GM21529 (cell line): ENCODE measurements at regions not wholly inside any gene's neighbourhood (a gene's known extent, or its start where the extent isn't known, plus 50 kb on each side); places are given as distances from the start of the nearest gene placed in this dataset.

Experiments used
- ATAC-seq: cut with Tn5 transposase; IDR thresholded peaks from one replicate; pipeline ENCODE4 v1.9.1; 2021; ENCODE audit not compliant: unreplicated experiment

GRCh38 chr13:21997726-21998125 lies 326.9 kb downstream of the FGF9 start:
- ATAC-seq = no peak

GRCh38 chr13:21998279-21998990 lies 327.6 kb downstream of the FGF9 start:
- ATAC-seq = no peak

DNA sequence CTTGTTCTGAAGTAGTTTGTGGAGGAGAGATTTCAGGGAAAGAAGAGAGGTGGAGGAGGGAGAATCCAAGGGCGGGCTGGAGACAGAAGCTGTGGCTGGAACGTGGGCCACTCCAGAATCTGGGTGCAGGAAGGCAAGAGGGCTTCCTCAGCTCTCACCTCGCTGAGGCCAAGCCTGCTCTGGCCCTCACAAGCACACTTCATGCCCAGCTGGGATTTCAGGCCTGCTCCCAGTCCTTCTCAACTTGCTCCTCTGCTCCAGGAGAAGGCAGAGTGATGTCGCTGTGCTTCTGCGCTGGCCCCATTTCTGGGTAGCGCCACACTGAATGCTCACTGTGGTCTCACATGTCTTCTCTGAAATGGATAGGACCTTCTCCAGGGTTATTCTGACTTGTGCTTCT lies 328.8 kb downstream of the FGF9 start:
- ATAC-seq = no peak

DNA sequence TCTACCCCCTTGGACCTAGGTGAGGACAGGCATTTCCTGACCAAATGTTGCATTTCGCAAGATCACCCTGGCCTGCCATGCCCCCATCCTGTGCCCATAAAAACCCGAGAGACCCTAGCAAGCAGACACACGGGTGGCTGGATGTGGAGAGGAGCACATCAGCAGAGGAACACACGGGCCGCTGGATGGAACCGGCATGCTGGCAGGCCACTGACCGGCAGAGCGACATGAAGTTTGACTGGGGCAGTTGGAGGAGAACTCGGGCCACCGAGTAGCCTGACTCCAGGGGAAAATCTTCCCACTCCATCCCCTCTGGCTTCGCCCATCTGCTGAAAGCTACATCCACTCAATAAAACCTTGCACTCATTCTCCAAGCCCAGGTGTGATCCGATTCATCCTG lies 329.3 kb downstream of the FGF9 start:
- no peak for ATAC-seq

DNA sequence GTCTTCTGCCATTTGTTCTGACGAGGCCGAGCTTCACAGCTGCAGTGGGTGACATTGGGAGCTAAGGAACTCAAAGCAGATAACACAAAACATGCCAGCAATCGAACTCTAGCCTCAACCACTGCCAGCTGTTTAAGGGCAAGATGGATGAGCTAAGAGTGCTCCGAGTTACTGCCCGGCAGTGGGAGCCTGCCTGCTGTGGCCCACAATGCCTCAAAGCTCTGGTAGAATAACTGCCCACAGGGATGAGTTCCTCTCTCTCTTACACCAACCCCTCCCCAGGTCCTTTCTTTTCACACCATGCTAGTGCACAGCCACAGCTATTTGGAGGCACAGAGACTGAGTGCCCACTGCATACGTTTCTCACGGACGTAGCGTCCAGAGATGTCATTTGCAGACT lies 330.5 kb downstream of the FGF9 start:
- ATAC-seq = no peak

DNA sequence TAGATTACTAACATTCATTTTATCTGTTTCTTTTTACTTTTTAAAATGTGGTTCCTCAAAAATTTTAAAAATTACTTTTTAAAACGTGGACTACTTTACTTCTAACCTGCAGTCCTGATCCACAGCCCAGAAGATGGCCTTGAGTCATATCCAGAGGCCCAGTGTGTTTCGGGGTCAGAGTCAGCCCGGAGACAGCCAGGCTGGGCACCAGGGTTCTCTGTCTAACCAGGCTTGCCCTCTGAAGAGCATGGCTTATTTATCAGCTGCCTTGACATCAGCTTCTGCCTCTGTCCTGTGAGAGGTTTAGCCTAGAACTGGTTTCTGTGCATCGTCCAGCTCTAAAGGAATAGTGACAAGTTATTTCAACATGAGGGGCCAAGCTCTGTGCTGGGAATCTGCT lies 332.0 kb downstream of the FGF9 start:
- no peak for ATAC-seq

GRCh38 chr13:22009500-22009899 lies 338.6 kb downstream of the FGF9 start:
- no peak for ATAC-seq

- no peak for ATAC-seq
Observed at GRCh38 chr13:22009937-22010336, 339.1 kb downstream of the FGF9 start.

DNA sequence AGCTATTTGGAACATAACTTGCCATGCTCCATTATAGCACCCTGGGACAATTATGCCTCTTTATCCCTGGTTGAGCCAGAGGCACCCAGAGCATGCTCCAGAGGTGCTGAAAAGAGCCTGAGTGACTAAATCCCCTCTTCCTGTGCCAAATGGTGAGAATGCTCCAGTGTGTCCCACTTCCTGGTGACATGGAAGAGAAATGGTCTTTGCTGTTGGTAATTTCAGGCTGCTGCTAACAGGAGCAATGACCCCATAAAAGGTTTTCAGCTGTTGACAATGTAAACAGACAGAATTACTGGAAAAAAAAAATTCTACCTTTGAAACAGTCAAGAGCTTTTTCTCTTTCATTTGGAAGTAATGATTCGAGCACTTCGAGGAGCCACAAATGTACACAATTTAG lies 341.8 kb downstream of the FGF9 start:
- no peak for ATAC-seq

GRCh38 chr13:22014469-22014868 lies 343.6 kb downstream of the FGF9 start:
- ATAC-seq = no peak

GRCh38 chr13:22017226-22017625 lies 346.4 kb downstream of the FGF9 start:
- peak; percentile 87 for ATAC-seq

GRCh38 chr13:22018076-22018835 lies 347.4 kb downstream of the FGF9 start:
- ATAC-seq = no peak

GRCh38 chr13:22018836-22019210 lies 347.9 kb downstream of the FGF9 start:
- no peak for ATAC-seq

DNA sequence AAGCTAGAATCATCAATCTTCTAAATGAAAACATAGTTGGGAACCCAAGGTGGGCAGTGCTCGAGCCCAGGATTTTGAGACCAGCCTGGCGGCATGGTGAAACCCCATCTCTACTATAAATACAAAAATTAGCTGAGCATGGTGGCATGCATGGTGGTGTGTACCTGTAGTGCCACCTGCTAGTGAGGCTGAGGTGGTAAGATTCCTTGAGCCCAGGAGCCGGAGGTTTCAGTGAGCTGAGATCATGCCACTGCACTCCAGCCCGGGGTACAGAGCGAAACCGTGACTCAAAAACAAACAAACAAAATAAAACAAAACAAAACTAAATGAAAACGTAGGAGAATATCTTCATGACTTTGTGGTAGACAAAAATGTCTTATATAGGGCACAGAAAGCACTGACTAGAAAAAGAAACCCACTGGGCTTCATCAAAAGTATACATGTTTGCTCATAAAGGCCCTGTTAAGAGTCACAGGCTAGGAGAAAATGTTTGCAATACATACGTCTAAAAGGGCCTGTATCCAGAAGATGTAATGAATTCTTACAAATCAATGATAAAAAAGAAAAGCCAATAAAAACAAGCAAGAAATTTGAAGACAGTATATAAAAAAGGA lies 353.6 kb downstream of the FGF9 start:
- ATAC-seq = no peak

- ATAC-seq = no peak
Observed at GRCh38 chr13:22027566-22027965, 356.7 kb downstream of the FGF9 start.

GRCh38 chr13:22028831-22029230 lies 358.0 kb downstream of the FGF9 start:
- ATAC-seq = no peak

DNA sequence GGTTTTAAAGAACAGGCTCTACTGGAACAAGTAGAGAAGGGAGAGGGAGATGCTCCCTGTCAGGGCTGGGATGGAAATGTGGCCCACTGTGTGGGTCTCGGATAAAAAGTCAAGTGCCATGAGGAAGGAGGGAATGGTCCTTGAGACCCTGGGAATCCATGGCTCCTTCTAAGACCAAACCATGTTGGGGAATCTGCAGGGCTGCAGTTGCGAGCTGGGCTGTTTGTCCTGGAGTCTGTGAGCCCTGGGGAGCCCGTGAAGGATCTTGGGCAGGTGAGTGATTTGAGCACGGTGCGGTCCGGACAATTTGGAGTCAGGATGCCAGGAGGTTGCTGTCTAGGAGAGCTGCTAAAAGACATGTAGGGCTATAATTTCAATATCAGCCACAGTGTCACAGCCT lies 359.4 kb downstream of the FGF9 start:
- no peak for ATAC-seq

GRCh38 chr13:22031702-22032286 lies 360.9 kb downstream of the FGF9 start:
- ATAC-seq = no peak

DNA sequence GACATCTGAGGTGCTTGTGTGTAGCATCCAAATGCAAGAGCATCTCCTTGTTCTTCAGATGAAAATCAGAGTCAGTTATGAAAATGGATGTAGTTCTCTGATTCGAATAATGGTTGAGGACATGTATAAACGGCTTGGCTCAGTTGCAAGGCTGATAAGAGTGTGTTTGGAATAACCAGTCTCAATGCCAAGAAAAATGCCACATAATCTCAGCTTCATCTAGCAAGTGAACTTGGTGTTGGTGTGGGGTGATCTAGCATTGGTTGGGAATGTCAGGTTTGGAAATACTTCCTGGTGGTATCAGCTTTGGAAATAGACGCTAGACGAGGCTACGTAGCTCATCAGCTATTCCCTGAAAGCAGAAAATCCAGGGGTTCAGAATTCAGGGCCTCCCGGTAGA lies 362.0 kb downstream of the FGF9 start:
- ATAC-seq = no peak

DNA sequence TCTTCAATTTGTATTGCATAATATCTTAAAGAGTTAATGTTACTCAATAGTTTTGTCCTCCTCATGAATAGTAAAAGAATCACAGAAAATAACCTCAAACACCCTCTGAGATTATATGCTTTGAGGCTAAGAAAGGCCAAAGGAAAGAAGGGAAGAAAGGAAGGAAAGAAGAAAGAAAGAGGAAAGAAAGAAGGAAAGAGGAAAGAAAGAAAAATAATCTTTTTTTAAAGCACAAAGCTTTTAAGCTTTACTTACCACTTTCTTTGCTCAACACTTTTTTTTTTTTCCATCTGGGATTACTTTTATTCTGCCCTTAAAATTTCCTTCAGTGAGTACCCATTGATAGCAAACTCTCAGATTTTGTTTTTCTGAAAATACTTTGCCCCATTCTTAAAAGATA lies 369.1 kb downstream of the FGF9 start:
- ATAC-seq = no peak

- ATAC-seq = no peak
Observed at GRCh38 chr13:22040810-22041364, 370.0 kb downstream of the FGF9 start.

DNA sequence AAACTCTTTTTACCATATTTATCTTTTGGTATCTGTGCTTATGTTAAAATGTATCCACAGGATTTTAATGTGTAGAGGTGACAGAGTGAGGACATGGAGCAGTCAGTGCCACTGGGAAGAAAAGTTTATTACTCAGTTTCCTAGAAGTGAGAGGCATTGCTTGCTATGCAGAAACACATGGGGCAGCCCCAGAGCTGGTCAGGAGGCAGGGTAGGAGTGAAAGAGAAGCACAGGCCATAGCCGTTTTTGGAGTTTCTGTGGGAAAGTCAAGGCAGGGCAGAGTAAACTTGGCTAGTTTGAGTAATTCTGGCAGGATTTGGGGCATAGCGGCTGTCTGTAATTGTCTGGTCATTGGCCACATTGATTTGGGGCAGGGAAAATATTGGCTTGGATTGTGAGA lies 370.9 kb downstream of the FGF9 start:
- ATAC-seq = no peak
